IMR-90 (cell line): ENCODE measurements at regions not wholly inside any gene's neighbourhood (a gene's known extent, or its start where the extent isn't known, plus 50 kb on each side); places are given as distances from the start of the nearest gene placed in this dataset.

Source experiments
- ATAC-seq: fragments of 200-7000 bp; cut with Tn5 transposase; 2 replicates; pipeline ENCODE4 v1.9.1; 2020; ENCODE audit warnings: low read depth, mild to moderate bottlenecking, moderate library complexity
- BruUV-seq: library from RNA; stranded (reverse); fragments of 400-500 nt; replicated peaks from 2 replicates; lab custom pipeline; 2021; lab: Mats Ljungman, UMichigan
- CTCF ChIA-PET: fragments of 300-600 bp; formaldehyde crosslinking; extraction: SDS; loops from one replicate; lab custom pipeline; 2021; ENCODE audit warnings: antibody characterized with exemption; lab: Yijun Ruan, JAX
- POLR2A ChIA-PET: fragments of 300-600 bp; sonication (Branson Sonifier 250); formaldehyde crosslinking; loops from one replicate; lab custom pipeline; 2022; ENCODE audit warnings: antibody characterized with exemption; ENCODE audit not compliant: unreplicated experiment; lab: Charles Lee
- DNase-seq: peaks from one replicate; pipeline ENCODE4 v3.0.0; 2013
- H2AFZ ChIP-seq: replicated peaks from 2 replicates; pipeline ENCODE3; 2013; ENCODE audit warnings: low read length, mild to moderate bottlenecking; ENCODE audit not compliant: poor library complexity
- H2AK5ac ChIP-seq: 2 replicates; pipeline ENCODE4 v1.6.1; 2013; ENCODE audit warnings: low read depth, low read length, inconsistent platforms
- H2AK9ac ChIP-seq: replicated peaks from 2 replicates; pipeline ENCODE3; 2013; ENCODE audit warnings: mild to moderate bottlenecking, low read depth, low read length, moderate library complexity; ENCODE audit not compliant: poor library complexity
- H2BK120ac ChIP-seq: 2 replicates; pipeline ENCODE4 v1.6.1; 2013; ENCODE audit warnings: low read depth, low read length, inconsistent platforms
- H2BK15ac ChIP-seq: 3 replicates; pipeline ENCODE4 v1.6.1; 2013; ENCODE audit warnings: low read depth, low read length, inconsistent platforms
- H2BK20ac ChIP-seq: 2 replicates; pipeline ENCODE4 v1.6.1; 2013; ENCODE audit warnings: low read depth, mild to moderate bottlenecking, inconsistent platforms, low read length, moderate library complexity
- H2BK5ac ChIP-seq: 2 replicates; pipeline ENCODE4 v1.6.1; 2013; ENCODE audit warnings: mild to moderate bottlenecking, low read depth, low read length, inconsistent platforms; ENCODE audit not compliant: poor library complexity, severe bottlenecking
- H3K14ac ChIP-seq: replicated peaks from 2 replicates; pipeline ENCODE4 v1.6.1; 2013; ENCODE audit warnings: low read depth, low read length, inconsistent platforms
- H3K18ac ChIP-seq: 2 replicates; pipeline ENCODE4 v1.6.1; 2013; ENCODE audit warnings: low read depth, low read length, control low read depth
- H3K23ac ChIP-seq: 2 replicates; pipeline ENCODE4 v1.6.1; 2013; ENCODE audit warnings: low read depth, low read length, inconsistent platforms
- H3K27ac ChIP-seq: 2 replicates; pipeline ENCODE4 v1.5.1; 2013; ENCODE audit warnings: mild to moderate bottlenecking, control low read depth, low read length; ENCODE audit not compliant: insufficient read depth
- H3K27me3 ChIP-seq: 2 replicates; pipeline ENCODE4 v1.6.1; 2013; ENCODE audit warnings: low read length; ENCODE audit not compliant: control insufficient read depth, insufficient read depth
- H3K36me3 ChIP-seq: 2 replicates; pipeline ENCODE4 v1.6.1; 2013; ENCODE audit warnings: low read length, mixed read lengths; ENCODE audit not compliant: control insufficient read depth, insufficient read depth
- H3K4ac ChIP-seq: 2 replicates; pipeline ENCODE4 v1.6.1; 2013; ENCODE audit warnings: low read depth, low read length, inconsistent platforms
- H3K4me1 ChIP-seq: 2 replicates; pipeline ENCODE4 v1.6.1; 2013; ENCODE audit warnings: low read length, mixed read lengths; ENCODE audit not compliant: control insufficient read depth, insufficient read depth
- H3K4me2 ChIP-seq: 2 replicates; pipeline ENCODE4 v1.6.1; 2013; ENCODE audit warnings: low read depth, mild to moderate bottlenecking, control low read depth, low read length, moderate library complexity
- H3K4me3 ChIP-seq: 2 replicates; pipeline ENCODE4 v1.5.1; 2013; ENCODE audit warnings: low read depth, mild to moderate bottlenecking, control low read depth, low read length, moderate library complexity; ENCODE audit not compliant: insufficient read depth
- H3K56ac ChIP-seq: 2 replicates; pipeline ENCODE4 v1.6.1; 2013; ENCODE audit warnings: low read length, inconsistent platforms; ENCODE audit not compliant: insufficient read depth; ENCODE audit errors: extremely low read depth
- H3K79me1 ChIP-seq, 2 experiments: 2 replicates each; pipeline ENCODE4 v1.6.1; 2013; ENCODE audit warnings: low read length in 2 of 2, inconsistent platforms in 1 of 2, low read depth in 1 of 2
- H3K9ac ChIP-seq: 2 replicates; pipeline ENCODE4 v1.6.1; 2013; ENCODE audit warnings: low read depth, low read length, control low read depth
- H3K9me1 ChIP-seq: 2 replicates; pipeline ENCODE4 v1.6.1; 2013; ENCODE audit warnings: low read length, inconsistent platforms; ENCODE audit not compliant: insufficient read depth
- H3K9me3 ChIP-seq: 2 replicates; pipeline ENCODE4 v1.6.1; 2013; ENCODE audit warnings: low read length; ENCODE audit not compliant: control insufficient read depth, insufficient read depth
- H4K20me1 ChIP-seq: 2 replicates; pipeline ENCODE4 v1.6.1; 2013; ENCODE audit warnings: low read length, inconsistent platforms; ENCODE audit not compliant: insufficient read depth
- H4K5ac ChIP-seq: 2 replicates; pipeline ENCODE4 v1.6.1; 2013; ENCODE audit warnings: mild to moderate bottlenecking, low read depth, low read length, control low read depth
- H4K8ac ChIP-seq, 2 experiments: 2 replicates each; pipeline ENCODE4 v1.6.1; 2013; ENCODE audit warnings: low read depth in 2 of 2, low read length in 2 of 2, control low read depth in 1 of 2, inconsistent platforms in 1 of 2
- H4K91ac ChIP-seq: 2 replicates; pipeline ENCODE4 v1.6.1; 2013; ENCODE audit warnings: low read depth, low read length, inconsistent platforms; ENCODE audit not compliant: insufficient read depth
- BHLHE40 ChIP-seq: fragments of 150-350 bp; IDR thresholded peaks from 2 replicates; pipeline ENCODE4 v1.6.1; 2016; ENCODE audit warnings: mild to moderate bottlenecking, low read depth, low read length
- CEBPB ChIP-seq: IDR thresholded peaks from 2 replicates; pipeline ENCODE4 v1.6.1; 2012; ENCODE audit warnings: low read depth, low read length, improper control_type of control experiment
- CHD1 ChIP-seq: IDR thresholded peaks from 2 replicates; pipeline ENCODE4 v1.6.1; 2012; ENCODE audit warnings: low read depth, low read length, improper control_type of control experiment
- FOS ChIP-seq: fragments of 150-350 bp; IDR thresholded peaks from 2 replicates; pipeline ENCODE4 v1.6.1; 2016; ENCODE audit warnings: low read depth, low read length
- MAFK ChIP-seq: IDR thresholded peaks from 2 replicates; pipeline ENCODE4 v1.6.1; 2012; ENCODE audit warnings: low read depth, low read length, improper control_type of control experiment
- MAZ ChIP-seq: IDR thresholded peaks from 2 replicates; pipeline ENCODE4 v1.6.1; 2012; ENCODE audit warnings: low read depth, mild to moderate bottlenecking, low read length, improper control_type of control experiment, moderate library complexity, borderline replicate concordance
- MXI1 ChIP-seq: IDR thresholded peaks from 2 replicates; pipeline ENCODE4 v1.6.1; 2012; ENCODE audit warnings: low read depth, mild to moderate bottlenecking, low read length, moderate library complexity, borderline replicate concordance
- NFE2L2 ChIP-seq: fragments of 150-350 bp; IDR thresholded peaks from 2 replicates; pipeline ENCODE4 v1.6.1; 2016; ENCODE audit warnings: low read depth, mild to moderate bottlenecking, low read length
- POLR2A ChIP-seq: IDR thresholded peaks from 2 replicates; pipeline ENCODE4 v1.6.1; 2012; ENCODE audit warnings: mild to moderate bottlenecking, low read depth, low read length
- RAD21 ChIP-seq: IDR thresholded peaks from 2 replicates; pipeline ENCODE4 v1.6.1; 2012; ENCODE audit warnings: low read length, improper control_type of control experiment
- RCOR1 ChIP-seq: IDR thresholded peaks from 2 replicates; pipeline ENCODE4 v1.6.1; 2012; ENCODE audit warnings: mild to moderate bottlenecking, low read length, improper control_type of control experiment; ENCODE audit not compliant: insufficient replicate concordance
- RFX5 ChIP-seq: IDR thresholded peaks from 2 replicates; pipeline ENCODE4 v1.8.0; 2012; ENCODE audit warnings: low read depth, mild to moderate bottlenecking, low read length, moderate library complexity
- SMC3 ChIP-seq: fragments of 150-350 bp; IDR thresholded peaks from 2 replicates; pipeline ENCODE4 v1.6.1; 2016; ENCODE audit warnings: low read depth, mild to moderate bottlenecking, antibody characterized with exemption, low read length, moderate library complexity
- WGBS, 2 experiments: methylation state at CpG; one replicate each; pipeline versions ENCODE4 v1.1.5 to v1.1.7; 2013; ENCODE audit warnings: missing lambda C conversion rate in 2 of 2; ENCODE audit not compliant: insufficient read length in 1 of 2; ENCODE audit errors: extremely low coverage in 2 of 2; 5-methylcytosine and 5-hydroxymethylcytosine counted together
- dilution Hi-C: fragments of 300-500 bp; cut with HindIII; formaldehyde crosslinking; loops from one replicate; pipeline ENCODE4 v1.14.3; 2018; ENCODE audit warnings: low sequenced_read_pairs; ENCODE audit not compliant: unreplicated experiment
- in situ Hi-C: fragments of 300-500 bp; cut with MboI; formaldehyde crosslinking; loops from 3 replicates; pipeline ENCODE4 v1.14.3; 2019; ENCODE audit warnings: low sequenced_read_pairs, inconsistent platforms, mixed read lengths
- intact Hi-C: fragments of 100-400 bp; cut with micrococcal nuclease; formaldehyde crosslinking; loops from 2 replicates; pipeline ENCODE4 v1.10.0; 2022
- TF ChIP-seq, protein P1 (sequence below): fragments of 150-350 bp; IDR thresholded peaks from 2 replicates; pipeline ENCODE4 v1.6.1; 2017; ENCODE audit warnings: mild to moderate bottlenecking, antibody characterized with exemption, low read length, low read depth
- TF ChIP-seq, protein P2 (sequence below): conservative IDR thresholded peaks from 2 replicates; pipeline ENCODE4 v1.5.1; 2012; ENCODE audit warnings: mild to moderate bottlenecking, low read depth, low read length, improper control_type of control experiment
- TF ChIP-seq, protein P3 (sequence below): fragments of 150-350 bp; IDR thresholded peaks from 2 replicates; pipeline ENCODE4 v1.6.1; 2016; ENCODE audit warnings: low read depth, mild to moderate bottlenecking, low read length, moderate library complexity, borderline replicate concordance

DNA sequence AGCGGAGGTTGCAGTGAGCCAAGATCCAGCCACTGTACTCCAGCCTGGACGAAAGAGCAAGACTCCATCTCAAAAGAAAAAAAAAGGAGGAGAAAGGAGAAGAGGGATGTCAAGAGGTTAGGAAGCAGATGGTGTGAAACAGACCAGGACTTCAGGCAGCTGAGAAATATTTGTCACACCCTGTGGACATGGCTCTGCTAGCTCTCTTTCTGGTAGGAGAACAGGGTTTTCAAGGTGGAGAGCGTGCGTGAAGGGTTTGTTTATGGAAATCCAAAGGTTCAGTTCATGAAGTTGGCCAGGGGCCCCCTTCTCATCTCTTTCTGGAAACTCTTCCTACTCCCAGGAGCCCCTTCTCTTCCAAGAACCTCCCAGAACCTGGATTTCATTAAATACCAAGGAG lies 110.8 kb upstream of the GALNT17 start:
- no peak overlapping the region for H2BK5ac ChIP-seq
- in situ Hi-C loops, result no loop called here
- H2AFZ ChIP-seq, result no peak overlapping the region
- H3K4me2 ChIP-seq, result no peak overlapping the region
- no peaks in the 10 kb centered on the region for H3K36me3 ChIP-seq
- no peak overlapping the region for H3K18ac ChIP-seq
- H3K9me3 ChIP-seq, result peaks cover 27% of the 10 kb centered on the region
- no peak overlapping the region for H3K23ac ChIP-seq
- no peaks in the 10 kb centered on the region for H3K27me3 ChIP-seq
- POLR2A ChIA-PET, result no interaction called here
- TF ChIP-seq, protein P1, sequence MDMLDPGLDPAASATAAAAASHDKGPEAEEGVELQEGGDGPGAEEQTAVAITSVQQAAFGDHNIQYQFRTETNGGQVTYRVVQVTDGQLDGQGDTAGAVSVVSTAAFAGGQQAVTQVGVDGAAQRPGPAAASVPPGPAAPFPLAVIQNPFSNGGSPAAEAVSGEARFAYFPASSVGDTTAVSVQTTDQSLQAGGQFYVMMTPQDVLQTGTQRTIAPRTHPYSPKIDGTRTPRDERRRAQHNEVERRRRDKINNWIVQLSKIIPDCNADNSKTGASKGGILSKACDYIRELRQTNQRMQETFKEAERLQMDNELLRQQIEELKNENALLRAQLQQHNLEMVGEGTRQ, result no peak
- TF ChIP-seq CEBPB (no peak), CHD1 (no peak), NFE2L2 (no peak), BHLHE40 (no peak), POLR2A (no peak), FOS (no peak), RCOR1 (no peak), MAFK (no peak), RFX5 (no peak), MXI1 (no peak), SMC3 (no peak), MAZ (no peak), RAD21 (no peak)
- TF ChIP-seq, protein P2, sequence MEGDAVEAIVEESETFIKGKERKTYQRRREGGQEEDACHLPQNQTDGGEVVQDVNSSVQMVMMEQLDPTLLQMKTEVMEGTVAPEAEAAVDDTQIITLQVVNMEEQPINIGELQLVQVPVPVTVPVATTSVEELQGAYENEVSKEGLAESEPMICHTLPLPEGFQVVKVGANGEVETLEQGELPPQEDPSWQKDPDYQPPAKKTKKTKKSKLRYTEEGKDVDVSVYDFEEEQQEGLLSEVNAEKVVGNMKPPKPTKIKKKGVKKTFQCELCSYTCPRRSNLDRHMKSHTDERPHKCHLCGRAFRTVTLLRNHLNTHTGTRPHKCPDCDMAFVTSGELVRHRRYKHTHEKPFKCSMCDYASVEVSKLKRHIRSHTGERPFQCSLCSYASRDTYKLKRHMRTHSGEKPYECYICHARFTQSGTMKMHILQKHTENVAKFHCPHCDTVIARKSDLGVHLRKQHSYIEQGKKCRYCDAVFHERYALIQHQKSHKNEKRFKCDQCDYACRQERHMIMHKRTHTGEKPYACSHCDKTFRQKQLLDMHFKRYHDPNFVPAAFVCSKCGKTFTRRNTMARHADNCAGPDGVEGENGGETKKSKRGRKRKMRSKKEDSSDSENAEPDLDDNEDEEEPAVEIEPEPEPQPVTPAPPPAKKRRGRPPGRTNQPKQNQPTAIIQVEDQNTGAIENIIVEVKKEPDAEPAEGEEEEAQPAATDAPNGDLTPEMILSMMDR, result no peak
- TF ChIP-seq, protein P3, sequence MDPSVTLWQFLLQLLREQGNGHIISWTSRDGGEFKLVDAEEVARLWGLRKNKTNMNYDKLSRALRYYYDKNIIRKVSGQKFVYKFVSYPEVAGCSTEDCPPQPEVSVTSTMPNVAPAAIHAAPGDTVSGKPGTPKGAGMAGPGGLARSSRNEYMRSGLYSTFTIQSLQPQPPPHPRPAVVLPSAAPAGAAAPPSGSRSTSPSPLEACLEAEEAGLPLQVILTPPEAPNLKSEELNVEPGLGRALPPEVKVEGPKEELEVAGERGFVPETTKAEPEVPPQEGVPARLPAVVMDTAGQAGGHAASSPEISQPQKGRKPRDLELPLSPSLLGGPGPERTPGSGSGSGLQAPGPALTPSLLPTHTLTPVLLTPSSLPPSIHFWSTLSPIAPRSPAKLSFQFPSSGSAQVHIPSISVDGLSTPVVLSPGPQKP, result no peak
- H2BK15ac ChIP-seq, result no peak overlapping the region
- CTCF ChIA-PET, result no interaction called here
- no peak overlapping the region for H3K56ac ChIP-seq
- no peak overlapping the region for H3K14ac ChIP-seq
- no peak overlapping the region for H2AK9ac ChIP-seq
- intact Hi-C loops, result no loop called here
- no TSS peak for BruUV-seq
- H3K4me1 ChIP-seq, result no peaks in the 10 kb centered on the region
- ATAC-seq (no peak), DNase-seq (no peak)
- no peak overlapping the region for H3K4me3 ChIP-seq
- H2AK5ac ChIP-seq, result no peak overlapping the region
- H2BK120ac ChIP-seq, result no peak overlapping the region
- H2BK20ac ChIP-seq, result no peak overlapping the region
- WGBS, 2 experiments, result 29% methylated on average over 1 of the region's 4 CpGs; no CpG with 5 or more reads in 1 of the 2 experiments
- no peak overlapping the region for H3K27ac ChIP-seq
- dilution Hi-C loops, result no loop called here
- H3K9ac ChIP-seq, result no peak overlapping the region
- H4K8ac ChIP-seq, result no peak overlapping the region
- no peaks in the 10 kb centered on the region for H4K20me1 ChIP-seq
- no peak overlapping the region for H4K91ac ChIP-seq
- no peaks in the 10 kb centered on the region for H3K9me1 ChIP-seq
- H4K5ac ChIP-seq, result no peak overlapping the region
- no peaks in the 10 kb centered on the region for H3K79me1 ChIP-seq
- no peak overlapping the region for H3K4ac ChIP-seq
